Spinal cord (tissue), 9 donors: ENCODE measurements at regions not wholly inside any gene's neighbourhood (a gene's known extent, or its start where the extent isn't known, plus 50 kb on each side); places are given as distances from the start of the nearest gene placed in this dataset.
"Not testable (repeated sequence)": the region's sequence is repeated elsewhere in the genome, so short reads cannot be mapped to it uniquely, and the experiment has no call there.

ENCODE experiments used
- DNase-seq, 6 donors: peaks; one replicate each; pipeline versions ENCODE4 v3.0.0 to v3.0.0-alpha.2; 2013 to 2015; ENCODE audit warnings: low spot score in 6 of 6, low read depth in 4 of 6
- H3K27ac ChIP-seq: one replicate; pipeline ENCODE4 v1.5.1; 2013; ENCODE audit warnings: low read depth, low read length, control low read depth
- H3K27me3 ChIP-seq: one replicate; pipeline ENCODE4 v1.6.1; 2013; ENCODE audit warnings: low read length; ENCODE audit not compliant: control insufficient read depth, insufficient read depth
- H3K36me3 ChIP-seq: one replicate; pipeline ENCODE4 v1.6.1; 2013; ENCODE audit warnings: low read length; ENCODE audit not compliant: control insufficient read depth, insufficient read depth
- H3K4me1 ChIP-seq: one replicate; pipeline ENCODE4 v1.6.1; 2013; ENCODE audit warnings: low read length; ENCODE audit not compliant: control insufficient read depth, insufficient read depth
- H3K4me3 ChIP-seq: one replicate; pipeline ENCODE4 v1.5.1; 2013; ENCODE audit warnings: low read depth, low read length, control low read depth
- H3K9me3 ChIP-seq: one replicate; pipeline ENCODE4 v1.6.1; 2013; ENCODE audit warnings: low read length; ENCODE audit not compliant: control insufficient read depth, insufficient read depth
- WGBS: methylation state at CpG from one replicate; pipeline ENCODE4 v1.1.5; 2013; ENCODE audit warnings: missing lambda C conversion rate; ENCODE audit not compliant: insufficient coverage; 5-methylcytosine and 5-hydroxymethylcytosine counted together
- donor health status: healthy.

DNA sequence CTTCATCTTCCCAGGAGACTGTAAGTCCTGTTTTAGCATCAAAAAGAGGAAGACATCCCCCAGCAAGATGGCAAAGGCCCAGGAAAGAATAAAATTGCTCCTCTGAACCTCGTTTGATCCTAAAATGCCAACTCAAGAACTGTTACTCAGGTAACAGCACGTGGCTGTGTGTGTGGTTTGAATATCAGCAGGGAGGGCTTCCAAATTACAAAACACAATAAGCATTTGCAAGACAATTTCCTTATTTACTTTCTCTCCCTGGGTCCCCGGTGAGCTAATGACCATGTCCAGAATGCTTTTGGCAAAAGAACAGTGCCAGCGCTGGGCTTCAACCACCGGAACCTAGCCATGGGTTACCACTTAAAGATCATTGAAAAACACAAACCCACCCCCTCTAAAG is 163.6 kb downstream of the C1D start:
- H3K27me3 ChIP-seq: no peaks in the 10 kb centered on the region
- peak overlapping the region; percentile 8 for H3K27ac ChIP-seq
- H3K36me3 ChIP-seq: no peaks in the 10 kb centered on the region
- WGBS: 26% methylated on average over 3 of the region's 5 CpGs
- H3K4me1 ChIP-seq: no peaks in the 10 kb centered on the region
- H3K9me3 ChIP-seq: no peaks in the 10 kb centered on the region
- no peak overlapping the region for H3K4me3 ChIP-seq
- DNase-seq: peak in 3 of 6 donors; percentile 55 to 87 (median 59)

DNA sequence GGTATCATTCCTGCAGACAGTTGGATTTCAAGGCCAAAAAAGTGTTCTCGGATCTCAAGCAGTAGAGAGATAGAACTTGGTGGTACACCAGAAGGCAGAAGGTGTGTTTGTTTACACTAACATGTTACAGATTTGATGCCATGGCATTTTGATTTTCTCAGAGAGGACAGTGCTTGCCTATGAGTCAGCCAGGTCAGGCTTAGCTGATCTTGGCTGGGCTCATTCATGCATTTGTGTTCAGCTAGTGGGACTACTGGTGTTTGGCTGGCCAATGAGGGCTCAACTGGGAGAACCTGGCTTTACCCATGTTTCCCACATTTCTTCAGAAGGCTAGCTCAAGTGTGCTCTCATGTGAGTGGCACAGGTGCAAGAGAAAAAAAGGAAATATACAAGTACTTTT is 162.0 kb downstream of the C1D start:
- no peak overlapping the region for H3K27ac ChIP-seq
- H3K9me3 ChIP-seq: no peaks in the 10 kb centered on the region
- WGBS: 100% methylated on average over 1 of the region's 1 CpG

GRCh38 chr2:67904566-67904965 is 158.2 kb downstream of the C1D start:
- Histone ChIP-seq H3K27ac (no peak overlapping the region), H3K27me3 (no peaks in the 10 kb centered on the region), H3K4me3 (no peak overlapping the region), H3K4me1 (peaks cover 3% of the 10 kb centered on the region), H3K36me3 (no peaks in the 10 kb centered on the region), H3K9me3 (no peaks in the 10 kb centered on the region)
- peak in 1 of 6 donors; percentile 78 for DNase-seq
- 33% methylated on average over 1 of the region's 3 CpGs for WGBS

More for the DNA sequence above, 162.0 kb downstream of the C1D start:
- no peak for DNase-seq
- Histone ChIP-seq H3K4me3 (no peak overlapping the region), H3K27me3 (no peaks in the 10 kb centered on the region), H3K36me3 (no peaks in the 10 kb centered on the region), H3K4me1 (peaks cover 3% of the 10 kb centered on the region)

- Histone ChIP-seq H3K4me1 (peaks cover 3% of the 10 kb centered on the region), H3K27ac (no peak overlapping the region), H3K4me3 (no peak overlapping the region), H3K9me3 (no peaks in the 10 kb centered on the region), H3K36me3 (no peaks in the 10 kb centered on the region), H3K27me3 (no peaks in the 10 kb centered on the region)
- WGBS: 78% methylated on average over 4 of the region's 4 CpGs
- DNase-seq: peak in 1 of 6 donors; percentile 55
These were observed 157.8 kb downstream of the C1D start for GRCh38 chr2:67904966-67905365.

GRCh38 chr2:67906547-67906946 is 156.3 kb downstream of the C1D start:
- not testable (repeated sequence) for H3K4me1 ChIP-seq, H3K4me3 ChIP-seq, H3K36me3 ChIP-seq, DNase-seq, H3K9me3 ChIP-seq, H3K27ac ChIP-seq, H3K27me3 ChIP-seq

DNA sequence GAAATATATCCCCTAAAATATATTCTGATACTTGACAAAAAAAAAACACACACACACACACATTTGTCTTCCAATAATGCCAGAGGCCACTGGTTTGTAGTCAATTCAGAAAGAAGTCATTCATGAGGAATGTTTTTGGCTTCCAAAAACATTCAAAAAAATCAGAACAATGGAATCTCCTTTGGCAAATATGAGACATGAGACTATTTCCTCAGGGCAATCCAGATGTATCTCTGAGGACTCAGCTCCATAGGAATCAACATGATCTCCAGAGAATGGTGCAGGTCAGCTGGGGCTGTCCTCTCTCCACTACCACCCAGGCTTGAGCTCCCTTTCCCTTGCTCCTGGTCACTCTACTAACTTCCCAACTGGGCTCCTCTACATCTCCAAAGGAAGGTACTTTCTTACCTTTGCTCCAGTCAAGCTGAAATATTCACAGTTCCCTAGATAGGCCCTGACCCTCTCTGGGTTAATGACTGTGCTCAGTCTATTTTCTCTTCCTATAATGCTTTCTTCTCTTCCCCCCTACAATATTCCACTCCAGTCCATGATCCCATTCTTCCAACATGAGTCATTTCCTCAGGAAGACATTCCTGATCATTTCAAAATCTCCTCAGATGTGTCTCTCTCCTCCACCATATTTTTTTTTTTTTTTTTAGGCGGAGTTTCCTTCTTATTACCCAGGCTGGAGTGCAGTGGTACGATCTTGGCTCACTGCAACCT is 145.3 kb downstream of the C1D start:
- no CpG with 5 or more reads among the region's 2 CpGs for WGBS
- H3K4me1 ChIP-seq: no peaks in the 10 kb centered on the region
- no peak for DNase-seq

GRCh38 chr2:67918471-67918870 is 144.3 kb downstream of the C1D start:
- H3K4me1 ChIP-seq: no peaks in the 10 kb centered on the region
- H3K9me3 ChIP-seq: no peaks in the 10 kb centered on the region
- no peak for DNase-seq
- H3K27ac ChIP-seq: no peak overlapping the region
- 88% methylated on average over 3 of the region's 3 CpGs for WGBS
- H3K36me3 ChIP-seq: no peaks in the 10 kb centered on the region
- no peaks in the 10 kb centered on the region for H3K27me3 ChIP-seq
- H3K4me3 ChIP-seq: no peak overlapping the region

More for the DNA sequence above, 145.3 kb downstream of the C1D start:
- no peak overlapping the region for H3K27ac ChIP-seq
- no peaks in the 10 kb centered on the region for H3K36me3 ChIP-seq
- H3K27me3 ChIP-seq: no peaks in the 10 kb centered on the region
- H3K4me3 ChIP-seq: no peak overlapping the region
- H3K9me3 ChIP-seq: no peaks in the 10 kb centered on the region

- H3K4me1 ChIP-seq: no peaks in the 10 kb centered on the region
These were observed 143.3 kb downstream of the C1D start for GRCh38 chr2:67919490-67919889.

DNA sequence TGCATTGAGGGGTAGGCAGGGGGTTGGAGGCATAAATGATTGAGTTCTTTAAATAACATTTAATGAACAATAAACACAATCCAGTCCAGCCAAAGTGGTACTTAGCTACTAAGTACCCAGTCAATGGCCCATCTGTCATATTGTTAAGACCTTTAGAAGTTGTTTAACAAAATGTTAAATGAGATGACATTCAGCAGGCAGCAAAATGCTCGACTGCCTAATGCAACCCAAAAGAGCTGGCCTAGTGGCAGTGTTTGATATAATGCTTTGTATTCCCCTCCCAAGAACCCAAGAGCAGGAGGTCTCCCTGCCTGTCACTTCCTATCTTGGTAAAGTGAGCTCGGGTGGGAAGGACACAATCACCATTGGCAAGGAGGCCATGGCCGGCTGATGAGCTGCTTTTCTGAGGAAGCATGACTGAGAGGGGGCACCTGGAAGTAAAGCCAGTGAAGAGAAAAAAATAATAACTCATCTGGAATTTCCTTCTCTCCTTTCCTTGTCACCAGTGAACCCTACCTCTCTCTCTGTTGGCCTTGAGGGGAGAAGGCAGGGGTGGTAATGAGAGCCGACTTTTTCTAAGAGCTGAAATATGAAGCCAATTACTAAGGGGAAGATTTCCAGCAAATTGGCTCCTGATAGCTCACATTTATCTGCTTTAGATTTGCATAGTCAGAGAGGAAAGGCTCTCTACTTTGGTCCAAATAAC is 140.6 kb downstream of the C1D start:
- Histone ChIP-seq H3K4me3 (no peak overlapping the region), H3K36me3 (no peaks in the 10 kb centered on the region), H3K4me1 (peaks cover 4% of the 10 kb centered on the region), H3K27ac (no peak overlapping the region), H3K27me3 (no peaks in the 10 kb centered on the region), H3K9me3 (no peaks in the 10 kb centered on the region)
- no peak for DNase-seq
- WGBS: 60% methylated on average over 1 of the region's 4 CpGs

More at GRCh38 chr2:67919490-67919889, 143.3 kb downstream of the C1D start:
- no peak overlapping the region for H3K4me3 ChIP-seq
- H3K27ac ChIP-seq: no peak overlapping the region
- no peaks in the 10 kb centered on the region for H3K27me3 ChIP-seq
- no peak for DNase-seq
- H3K9me3 ChIP-seq: no peaks in the 10 kb centered on the region
- H3K36me3 ChIP-seq: no peaks in the 10 kb centered on the region
- WGBS: no CpG with 5 or more reads among the region's 1 CpG

GRCh38 chr2:67923696-67924095 is 139.1 kb downstream of the C1D start:
- Histone ChIP-seq H3K4me1 (peaks cover 8% of the 10 kb centered on the region), H3K4me3 (no peak overlapping the region), H3K9me3 (no peaks in the 10 kb centered on the region), H3K36me3 (no peaks in the 10 kb centered on the region), H3K27ac (no peak overlapping the region), H3K27me3 (peaks cover 2% of the 10 kb centered on the region)
- DNase-seq: peak in 1 of 6 donors; percentile 63
- WGBS: 32% methylated on average over 3 of the region's 4 CpGs
